Cardiac fibroblast (primary cell): ENCODE measurements at regions not wholly inside any gene's neighbourhood (a gene's known extent, or its start where the extent isn't known, plus 50 kb on each side); places are given as distances from the start of the nearest gene placed in this dataset.

Experiments used
- DNase-seq, 2 donors: peaks; one replicate each; pipeline versions ENCODE4 v3.0.0 to v3.0.0-alpha.2; 2010; ENCODE audit warnings: low read depth in 2 of 2
- H3K4me3 ChIP-seq, 2 donors: replicated peaks in 1 of 2; 1 replicate in 1 of 2; 2 replicates in 1 of 2; pipeline ENCODE4 v1.5.1; 2011; ENCODE audit warnings: low read depth in 2 of 2, low read length in 2 of 2, mild to moderate bottlenecking in 2 of 2, moderate library complexity in 1 of 2
- TF ChIP-seq, protein P1 (sequence below): IDR thresholded peaks from one replicate; pipeline ENCODE4 v1.5.1; 2011; ENCODE audit warnings: low read depth, mild to moderate bottlenecking, low read length, inconsistent platforms

DNA sequence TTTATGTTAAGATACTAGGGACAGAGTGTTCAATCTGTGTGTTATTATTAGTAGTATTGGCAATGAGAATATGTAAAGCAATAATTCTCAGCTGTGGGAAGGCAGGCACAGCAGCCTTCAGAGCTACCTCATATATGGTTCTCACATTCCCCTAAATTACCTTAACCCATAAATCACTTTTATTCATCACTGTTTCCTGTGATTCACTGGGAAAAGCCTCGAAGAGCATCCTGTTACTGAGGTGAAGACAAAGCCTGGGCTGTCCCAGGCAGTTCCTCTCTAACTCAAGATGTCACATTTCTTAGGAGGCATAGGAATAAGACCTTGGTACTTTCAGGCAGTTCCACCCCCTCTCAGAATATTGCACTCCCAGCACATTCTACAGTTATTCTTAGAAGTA is 965.7 kb downstream of the NCAM2 start:
- TF ChIP-seq, protein P1, sequence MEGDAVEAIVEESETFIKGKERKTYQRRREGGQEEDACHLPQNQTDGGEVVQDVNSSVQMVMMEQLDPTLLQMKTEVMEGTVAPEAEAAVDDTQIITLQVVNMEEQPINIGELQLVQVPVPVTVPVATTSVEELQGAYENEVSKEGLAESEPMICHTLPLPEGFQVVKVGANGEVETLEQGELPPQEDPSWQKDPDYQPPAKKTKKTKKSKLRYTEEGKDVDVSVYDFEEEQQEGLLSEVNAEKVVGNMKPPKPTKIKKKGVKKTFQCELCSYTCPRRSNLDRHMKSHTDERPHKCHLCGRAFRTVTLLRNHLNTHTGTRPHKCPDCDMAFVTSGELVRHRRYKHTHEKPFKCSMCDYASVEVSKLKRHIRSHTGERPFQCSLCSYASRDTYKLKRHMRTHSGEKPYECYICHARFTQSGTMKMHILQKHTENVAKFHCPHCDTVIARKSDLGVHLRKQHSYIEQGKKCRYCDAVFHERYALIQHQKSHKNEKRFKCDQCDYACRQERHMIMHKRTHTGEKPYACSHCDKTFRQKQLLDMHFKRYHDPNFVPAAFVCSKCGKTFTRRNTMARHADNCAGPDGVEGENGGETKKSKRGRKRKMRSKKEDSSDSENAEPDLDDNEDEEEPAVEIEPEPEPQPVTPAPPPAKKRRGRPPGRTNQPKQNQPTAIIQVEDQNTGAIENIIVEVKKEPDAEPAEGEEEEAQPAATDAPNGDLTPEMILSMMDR = no peak
- no peak for DNase-seq
- H3K4me3 ChIP-seq = no peak overlapping the region

DNA sequence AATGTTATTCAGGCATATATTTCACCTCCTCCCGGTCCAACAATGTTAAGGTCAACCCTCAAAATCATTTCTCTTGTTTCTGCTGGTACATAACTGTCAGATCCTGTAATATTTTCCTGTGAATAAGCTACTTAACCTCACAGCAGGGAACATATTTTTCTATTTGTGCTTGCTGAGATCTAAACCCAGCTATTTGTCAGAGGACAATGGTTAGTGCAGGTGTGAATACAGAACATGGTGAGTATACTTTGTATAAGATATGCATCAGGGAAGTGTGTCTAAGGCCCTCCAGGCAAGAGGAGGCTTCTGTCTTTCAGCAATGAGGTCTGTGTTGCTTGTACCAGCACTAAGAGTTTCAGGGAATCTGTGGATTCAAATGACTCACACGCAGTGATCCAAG is 970.6 kb downstream of the NCAM2 start:
- no peak for DNase-seq
- TF ChIP-seq, protein P1 = no peak
- no peak overlapping the region for H3K4me3 ChIP-seq

DNA sequence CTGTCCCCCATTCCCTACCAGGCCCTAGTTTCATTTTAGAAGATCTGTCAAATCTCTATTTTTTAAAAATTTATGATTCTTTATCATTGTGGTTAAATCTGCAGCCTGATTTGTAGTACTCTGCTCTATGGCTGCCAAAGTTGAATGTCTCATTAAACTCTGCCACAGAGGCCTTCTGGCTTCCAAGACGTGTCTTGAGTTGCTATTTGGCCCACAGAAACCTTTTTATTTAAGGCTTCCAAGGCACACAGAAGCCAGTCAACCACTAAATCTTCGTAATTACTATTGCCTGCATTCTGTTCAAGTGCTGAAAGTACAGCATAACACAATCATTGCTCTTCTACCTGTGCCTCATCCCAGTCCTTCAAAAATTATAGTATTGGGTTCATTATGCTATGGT is 971.0 kb downstream of the NCAM2 start:
- TF ChIP-seq, protein P1 = no peak
- no peak for DNase-seq
- no peak overlapping the region for H3K4me3 ChIP-seq

DNA sequence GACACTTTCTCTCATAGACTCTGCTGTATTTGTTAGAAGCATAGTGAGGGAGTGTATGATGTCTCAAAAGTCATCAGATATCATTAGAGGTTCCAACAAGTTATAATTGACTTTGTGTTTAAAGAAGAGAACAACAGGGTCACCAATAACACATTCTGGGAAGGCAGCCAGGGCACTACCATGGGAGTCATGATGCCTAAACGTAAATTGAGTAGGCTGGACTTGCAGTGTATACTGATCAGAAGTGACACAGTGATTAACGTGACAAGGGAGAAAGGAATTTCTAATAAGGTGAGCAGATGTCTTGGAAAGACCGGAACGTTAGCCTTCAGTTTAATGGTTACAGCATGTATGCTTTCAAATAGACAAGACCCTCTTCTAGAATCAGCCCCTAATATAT is 973.2 kb downstream of the NCAM2 start:
- no peak overlapping the region for H3K4me3 ChIP-seq
- TF ChIP-seq, protein P1 = no peak
- DNase-seq = no peak

DNA sequence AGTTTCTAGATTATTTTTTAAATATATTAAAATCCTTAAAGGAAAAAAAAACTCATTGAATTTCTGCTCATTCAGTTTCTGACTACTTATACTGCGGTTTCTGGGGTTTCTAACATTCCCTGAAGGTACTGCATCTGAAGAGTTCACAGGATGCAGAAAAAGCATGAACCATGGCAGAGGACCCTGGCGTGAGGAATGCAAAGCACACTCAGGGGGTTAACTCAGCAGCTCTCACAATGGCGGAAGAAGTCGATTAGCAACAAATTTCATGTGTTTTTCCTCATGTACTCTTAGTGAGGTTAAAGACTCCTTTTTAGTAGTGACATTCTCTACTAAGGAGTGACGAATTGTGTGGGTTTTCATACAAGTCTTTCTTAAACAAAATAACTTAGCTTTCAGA is 975.6 kb downstream of the NCAM2 start:
- DNase-seq = no peak
- H3K4me3 ChIP-seq = no peak overlapping the region

DNA sequence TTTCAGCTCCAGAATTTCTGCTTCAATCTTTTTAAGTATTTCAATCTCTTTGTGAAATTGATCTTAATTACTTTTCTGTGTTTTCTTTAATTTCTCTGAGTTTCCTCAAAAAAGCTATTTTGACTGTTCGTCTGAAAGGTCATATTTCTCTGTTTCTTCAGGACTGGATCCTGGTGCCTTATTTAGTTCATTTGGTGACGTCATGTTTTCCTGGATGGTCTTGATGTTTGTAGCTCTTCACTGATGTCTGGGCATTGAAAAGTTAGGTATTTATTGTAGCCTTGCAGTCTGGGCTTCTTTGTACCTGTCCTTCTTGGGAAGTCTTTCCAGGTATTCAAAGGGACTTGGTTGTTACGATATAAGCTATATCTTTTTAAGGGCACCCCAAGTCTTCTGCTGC is 998.7 kb downstream of the NCAM2 start:
- TF ChIP-seq, protein P1 = no peak
- DNase-seq = no peak
- H3K4me3 ChIP-seq = no peak overlapping the region

More for the DNA sequence above, 975.6 kb downstream of the NCAM2 start:
- TF ChIP-seq, protein P1 = no peak

DNA sequence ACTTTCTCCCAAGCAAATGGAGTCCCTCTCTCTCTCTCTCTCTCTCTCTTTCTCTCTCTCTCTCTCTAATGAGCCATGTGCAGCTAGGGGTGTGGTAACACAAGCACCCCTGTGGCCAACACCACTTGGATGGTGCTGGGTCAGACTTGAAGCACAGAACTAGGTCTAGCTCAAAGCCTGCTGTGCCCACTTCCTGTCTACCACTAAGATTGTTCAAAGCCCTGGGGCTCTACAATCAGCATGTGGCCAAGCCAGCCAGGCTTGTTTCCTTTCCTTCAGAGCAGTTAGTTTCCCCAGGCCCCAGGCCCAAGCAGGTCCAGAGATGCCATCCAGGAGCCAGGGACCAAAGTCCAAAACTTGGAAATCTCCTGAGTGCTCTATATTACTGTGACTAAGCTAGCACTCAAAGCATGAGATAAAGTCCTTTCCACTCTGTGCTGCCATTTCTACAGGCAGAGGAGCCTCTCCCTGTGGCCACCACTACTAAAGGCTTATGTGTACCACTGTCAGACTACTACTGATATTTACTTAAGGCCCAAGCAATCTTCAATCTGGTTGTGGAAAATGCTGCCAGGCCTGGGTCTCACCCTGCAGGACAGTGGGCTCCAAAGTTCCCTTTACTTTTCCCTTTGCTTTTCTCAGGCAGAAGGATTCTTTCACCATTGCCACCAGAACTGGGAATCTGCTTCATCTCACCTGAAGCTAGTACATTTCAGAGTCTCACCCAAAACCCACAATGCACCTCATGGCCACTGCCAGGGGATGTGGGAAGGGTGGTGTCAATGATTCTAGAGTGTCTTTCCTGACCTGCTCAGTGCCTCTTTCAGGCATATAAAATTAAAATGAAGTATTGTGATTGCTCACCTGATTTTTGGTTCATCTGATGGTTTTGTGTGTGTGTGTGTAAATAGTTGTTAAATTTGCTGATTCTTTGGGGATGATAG is 999.5 kb downstream of the NCAM2 start:
- DNase-seq = no peak
- TF ChIP-seq, protein P1 = no peak

More for the DNA sequence above, 999.5 kb downstream of the NCAM2 start:
- H3K4me3 ChIP-seq = no peak overlapping the region
